Prostate gland (tissue), 2 donors: ENCODE measurements at regions not wholly inside any gene's neighbourhood (a gene's known extent, or its start where the extent isn't known, plus 50 kb on each side); places are given as distances from the start of the nearest gene placed in this dataset.

Source experiments
- DNase-seq: peaks from one replicate; pipeline ENCODE4 v3.0.0-alpha.2; 2019; ENCODE audit warnings: low spot score
- H3K27ac ChIP-seq, 2 donors: fragments of 200-600 bp; sonication (generic); 2 replicates each; pipeline ENCODE4 v1.5.1; 2017 to 2019
- H3K27me3 ChIP-seq: fragments of 200-600 bp; sonication (generic); replicated peaks from 2 replicates; pipeline ENCODE4 v1.5.1; 2019; ENCODE audit not compliant: insufficient read depth
- H3K36me3 ChIP-seq, 2 donors: fragments of 200-600 bp; sonication (generic); 1 replicate in 1 of 2; 2 replicates in 1 of 2; pipeline versions ENCODE4 v1.5.1 to v1.8.1; 2017 to 2019
- H3K4me1 ChIP-seq: fragments of 200-600 bp; sonication (generic); replicated peaks from 2 replicates; pipeline ENCODE4 v1.5.1; 2019
- H3K4me3 ChIP-seq, 2 donors: fragments of 200-600 bp; sonication (generic); 2 replicates each; pipeline ENCODE4 v1.5.1; 2017 to 2019
- H3K9me3 ChIP-seq: fragments of 200-600 bp; sonication (generic); 2 replicates; pipeline ENCODE4 v1.5.1; 2017
- CTCF ChIP-seq, 4 experiments: fragments of 200-600 bp in 2 of 4; fragments of 450-650 bp in 2 of 4; sonication (generic) in 2 of 4; IDR thresholded peaks; 1 replicate in 3 of 4; 2 replicates in 1 of 4; pipeline ENCODE4 v1.5.1; 2016 to 2019; ENCODE audit warnings: antibody characterized with exemption in 4 of 4, mild to moderate bottlenecking in 2 of 4, moderate library complexity in 2 of 4
- POLR2A ChIP-seq: fragments of 450-650 bp; IDR thresholded peaks from one replicate; pipeline ENCODE4 v1.6.1; 2016; ENCODE audit warnings: antibody characterized with exemption, mild to moderate bottlenecking
- POLR2AphosphoS5 ChIP-seq: sonication (generic); formaldehyde crosslinking; IDR thresholded peaks from one replicate; pipeline ENCODE4 v1.6.1; 2017; ENCODE audit warnings: antibody characterized with exemption
- WGBS: methylation state at CpG from one replicate; pipeline ENCODE4 v1.1.5; 2018; 5-methylcytosine and 5-hydroxymethylcytosine counted together
- intact Hi-C: fragments of 100-400 bp; cut with DNase I; formaldehyde crosslinking; loops from one replicate; pipeline ENCODE4 v1.14.2; 2022

- Histone ChIP-seq H3K36me3 (no peaks in the 10 kb centered on the region), H3K4me3 (no peak overlapping the region), H3K4me1 (no peaks in the 10 kb centered on the region), H3K27ac (no peak overlapping the region), H3K9me3 (no peaks in the 10 kb centered on the region), H3K27me3 (no peaks in the 10 kb centered on the region)
- no peak for TF ChIP-seq POLR2A
- no peak for TF ChIP-seq CTCF (IDR thresholded peaks at IDR 0.05)
- TF ChIP-seq POLR2AphosphoS5: no peak
- intact Hi-C loops: no loop called here
- DNase-seq: no peak
- 93% methylated on average over 2 of the region's 2 CpGs for WGBS
These were observed 371.7 kb downstream of the WDR11 start for GRCh38 chr10:121222842-121223241.

GRCh38 chr10:121231079-121231478 is 367.2 kb downstream of the FGFR2 start:
- Histone ChIP-seq H3K4me1 (no peaks in the 10 kb centered on the region), H3K27ac (no peak overlapping the region), H3K36me3 (no peaks in the 10 kb centered on the region), H3K9me3 (no peaks in the 10 kb centered on the region), H3K4me3 (no peak overlapping the region), H3K27me3 (no peaks in the 10 kb centered on the region)
- WGBS: 90% methylated on average over 5 of the region's 5 CpGs
- TF ChIP-seq CTCF (IDR thresholded peaks at IDR 0.05) (no peak), POLR2AphosphoS5 (no peak), POLR2A (no peak)
- intact Hi-C loops: no loop called here
- DNase-seq: no peak

GRCh38 chr10:121232494-121232893 is 365.8 kb downstream of the FGFR2 start:
- intact Hi-C loops: no loop called here
- Histone ChIP-seq H3K9me3 (no peaks in the 10 kb centered on the region), H3K27me3 (no peaks in the 10 kb centered on the region), H3K27ac (no peak overlapping the region), H3K36me3 (no peaks in the 10 kb centered on the region), H3K4me3 (no peak overlapping the region), H3K4me1 (no peaks in the 10 kb centered on the region)
- 85% methylated on average over 10 of the region's 10 CpGs for WGBS
- DNase-seq: no peak
- TF ChIP-seq CTCF (IDR thresholded peaks at IDR 0.05) (no peak), POLR2AphosphoS5 (no peak), POLR2A (no peak)

GRCh38 chr10:121235692-121236091 is 362.6 kb downstream of the FGFR2 start:
- TF ChIP-seq POLR2AphosphoS5 (no peak), POLR2A (no peak), CTCF (IDR thresholded peaks at IDR 0.05) (no peak)
- H3K27ac ChIP-seq: no peak overlapping the region

GRCh38 chr10:121236621-121237020 is 361.6 kb downstream of the FGFR2 start:
- WGBS: 86% methylated on average over 4 of the region's 4 CpGs
- no peak overlapping the region for H3K4me3 ChIP-seq
- H3K36me3 ChIP-seq: no peaks in the 10 kb centered on the region
- intact Hi-C loops: no loop called here
- DNase-seq: no peak
- no peak overlapping the region for H3K27ac ChIP-seq
- H3K4me1 ChIP-seq: no peaks in the 10 kb centered on the region
- no peak for TF ChIP-seq POLR2AphosphoS5
- no peak for TF ChIP-seq CTCF (IDR thresholded peaks at IDR 0.05)
- no peak for TF ChIP-seq POLR2A
- no peaks in the 10 kb centered on the region for H3K9me3 ChIP-seq
- no peaks in the 10 kb centered on the region for H3K27me3 ChIP-seq

More at GRCh38 chr10:121235692-121236091, 362.6 kb downstream of the FGFR2 start:
- intact Hi-C loops: no loop called here
- Histone ChIP-seq H3K9me3 (no peaks in the 10 kb centered on the region), H3K4me1 (no peaks in the 10 kb centered on the region), H3K27me3 (no peaks in the 10 kb centered on the region), H3K4me3 (no peak overlapping the region), H3K36me3 (no peaks in the 10 kb centered on the region)
- 94% methylated on average over 2 of the region's 2 CpGs for WGBS
- no peak for DNase-seq
